Bronchial epithelial cell (primary cell): ENCODE measurements at regions not wholly inside any gene's neighbourhood (a gene's known extent, or its start where the extent isn't known, plus 50 kb on each side); places are given as distances from the start of the nearest gene placed in this dataset.

Experiments
- DNase-seq: peaks from one replicate; pipeline ENCODE4 v3.0.0-alpha.2; 2010; ENCODE audit warnings: low read depth
- FAIRE-seq: peaks from 2 replicates; lab custom pipeline; 2011; peaks lifted over from hg19 to GRCh38; lab: Jason Lieb, UNC
- H3K27me3 ChIP-seq: 2 replicates; pipeline ENCODE4 v1.5.1; 2011; ENCODE audit warnings: low read length; ENCODE audit not compliant: control insufficient read depth, insufficient read depth
- H3K36me3 ChIP-seq: 2 replicates; pipeline ENCODE4 v1.5.1; 2011; ENCODE audit warnings: low read length; ENCODE audit not compliant: control insufficient read depth, insufficient read depth
- H3K4me3 ChIP-seq: 2 replicates; pipeline ENCODE4 v1.5.1; 2011; ENCODE audit warnings: mild to moderate bottlenecking, low read depth, low read length, control low read depth
- TF ChIP-seq, protein P1 (sequence below): IDR thresholded peaks from 2 replicates; pipeline ENCODE4 v1.5.1; 2011; ENCODE audit warnings: mild to moderate bottlenecking, moderate library complexity, low read length, control low read depth, inconsistent platforms; ENCODE audit not compliant: insufficient read depth, severe bottlenecking

DNA sequence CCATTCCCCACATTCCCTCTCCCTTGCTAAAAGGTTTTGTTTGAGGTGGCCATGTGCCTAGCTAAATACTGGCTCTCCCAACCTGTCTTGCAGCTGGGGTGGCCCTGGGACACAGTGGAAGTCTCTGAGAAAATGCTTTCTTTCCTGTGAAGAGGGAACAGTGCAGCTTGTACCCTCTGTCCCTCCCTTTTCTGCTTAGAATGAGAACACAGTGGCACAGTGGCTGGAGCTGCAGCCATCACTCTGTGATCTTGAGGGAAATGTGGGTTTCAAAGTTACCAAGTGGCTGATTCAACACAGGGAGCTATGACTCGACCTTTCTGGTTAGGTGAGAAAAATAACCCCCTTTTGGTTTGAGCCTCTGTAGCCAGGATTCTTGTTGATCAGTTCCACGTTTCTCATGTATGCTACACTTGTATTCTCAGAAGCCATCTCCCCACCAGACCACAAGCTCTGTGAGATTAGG is 62.7 kb upstream of the CARD11 start:
- no peaks in the 10 kb centered on the region for H3K27me3 ChIP-seq
- FAIRE-seq (no peak), DNase-seq (no peak)
- H3K36me3 ChIP-seq = no peaks in the 10 kb centered on the region
- no peak overlapping the region for H3K4me3 ChIP-seq
- TF ChIP-seq, protein P1, sequence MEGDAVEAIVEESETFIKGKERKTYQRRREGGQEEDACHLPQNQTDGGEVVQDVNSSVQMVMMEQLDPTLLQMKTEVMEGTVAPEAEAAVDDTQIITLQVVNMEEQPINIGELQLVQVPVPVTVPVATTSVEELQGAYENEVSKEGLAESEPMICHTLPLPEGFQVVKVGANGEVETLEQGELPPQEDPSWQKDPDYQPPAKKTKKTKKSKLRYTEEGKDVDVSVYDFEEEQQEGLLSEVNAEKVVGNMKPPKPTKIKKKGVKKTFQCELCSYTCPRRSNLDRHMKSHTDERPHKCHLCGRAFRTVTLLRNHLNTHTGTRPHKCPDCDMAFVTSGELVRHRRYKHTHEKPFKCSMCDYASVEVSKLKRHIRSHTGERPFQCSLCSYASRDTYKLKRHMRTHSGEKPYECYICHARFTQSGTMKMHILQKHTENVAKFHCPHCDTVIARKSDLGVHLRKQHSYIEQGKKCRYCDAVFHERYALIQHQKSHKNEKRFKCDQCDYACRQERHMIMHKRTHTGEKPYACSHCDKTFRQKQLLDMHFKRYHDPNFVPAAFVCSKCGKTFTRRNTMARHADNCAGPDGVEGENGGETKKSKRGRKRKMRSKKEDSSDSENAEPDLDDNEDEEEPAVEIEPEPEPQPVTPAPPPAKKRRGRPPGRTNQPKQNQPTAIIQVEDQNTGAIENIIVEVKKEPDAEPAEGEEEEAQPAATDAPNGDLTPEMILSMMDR = no peak

DNA sequence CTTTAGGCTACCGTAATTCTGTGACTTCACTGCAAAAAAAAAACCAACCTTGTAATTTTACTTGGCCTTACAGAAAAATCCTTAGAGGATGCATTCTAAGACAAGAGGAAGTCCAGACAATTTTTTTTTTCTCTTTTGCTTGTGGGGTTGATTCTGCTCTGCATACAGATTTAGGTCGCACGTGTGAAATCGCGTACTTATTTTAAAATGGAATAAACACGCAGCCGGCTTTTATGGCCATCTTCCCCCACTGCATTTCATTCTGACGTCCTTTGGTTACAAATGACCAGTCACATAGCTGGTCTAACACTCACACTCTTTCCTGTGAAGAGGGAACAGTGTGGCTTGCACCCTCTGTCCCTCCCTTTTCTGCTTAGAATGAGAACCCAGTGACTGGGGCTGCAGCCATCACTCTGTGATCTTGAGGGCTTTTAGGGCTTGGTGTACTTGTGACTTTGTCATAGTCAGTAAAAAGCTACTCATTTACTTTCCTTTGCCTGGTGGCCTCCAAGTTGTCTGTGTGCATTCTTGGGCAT is 63.6 kb upstream of the CARD11 start:
- TF ChIP-seq, protein P1 = no peak
- no peak overlapping the region for H3K4me3 ChIP-seq
- H3K36me3 ChIP-seq = no peaks in the 10 kb centered on the region
- DNase-seq (no peak), FAIRE-seq (no peak)
- no peaks in the 10 kb centered on the region for H3K27me3 ChIP-seq

DNA sequence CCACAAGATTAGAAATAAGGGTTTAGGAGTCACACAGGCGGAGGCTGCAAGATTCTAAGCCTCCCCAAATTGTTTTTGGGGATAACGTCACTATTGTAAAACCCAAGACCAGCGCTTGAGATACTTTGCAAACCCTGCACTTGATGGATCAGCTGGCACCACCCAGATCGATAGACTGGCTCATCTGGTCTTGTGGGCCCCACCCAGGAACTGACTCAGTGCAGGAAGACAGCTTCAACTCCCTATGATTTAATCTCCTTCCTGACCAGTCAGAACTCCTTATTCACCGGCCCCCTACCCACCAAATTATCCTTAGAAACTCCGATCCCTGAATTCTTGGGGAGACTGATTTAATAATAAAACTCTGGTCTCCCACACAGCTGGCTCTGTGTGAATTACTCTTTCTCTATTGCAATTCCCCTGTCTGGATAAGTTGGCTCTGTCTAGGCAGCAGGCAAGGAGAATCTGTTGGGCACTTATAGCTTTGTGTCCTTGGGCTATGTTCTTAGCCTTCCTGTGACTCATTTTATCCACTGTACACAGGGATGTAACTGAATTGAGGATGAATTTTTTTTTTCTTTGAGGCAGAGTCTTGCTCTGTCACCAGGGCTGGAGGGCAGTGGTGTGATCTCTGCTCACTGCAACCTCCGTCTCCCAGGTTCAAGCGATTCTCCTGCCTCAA is 64.4 kb upstream of the CARD11 start:
- H3K36me3 ChIP-seq = no peaks in the 10 kb centered on the region
- no peak overlapping the region for H3K4me3 ChIP-seq
- FAIRE-seq (no peak), DNase-seq (peak; percentile 33)
- no peaks in the 10 kb centered on the region for H3K27me3 ChIP-seq
- TF ChIP-seq, protein P1 = no peak

DNA sequence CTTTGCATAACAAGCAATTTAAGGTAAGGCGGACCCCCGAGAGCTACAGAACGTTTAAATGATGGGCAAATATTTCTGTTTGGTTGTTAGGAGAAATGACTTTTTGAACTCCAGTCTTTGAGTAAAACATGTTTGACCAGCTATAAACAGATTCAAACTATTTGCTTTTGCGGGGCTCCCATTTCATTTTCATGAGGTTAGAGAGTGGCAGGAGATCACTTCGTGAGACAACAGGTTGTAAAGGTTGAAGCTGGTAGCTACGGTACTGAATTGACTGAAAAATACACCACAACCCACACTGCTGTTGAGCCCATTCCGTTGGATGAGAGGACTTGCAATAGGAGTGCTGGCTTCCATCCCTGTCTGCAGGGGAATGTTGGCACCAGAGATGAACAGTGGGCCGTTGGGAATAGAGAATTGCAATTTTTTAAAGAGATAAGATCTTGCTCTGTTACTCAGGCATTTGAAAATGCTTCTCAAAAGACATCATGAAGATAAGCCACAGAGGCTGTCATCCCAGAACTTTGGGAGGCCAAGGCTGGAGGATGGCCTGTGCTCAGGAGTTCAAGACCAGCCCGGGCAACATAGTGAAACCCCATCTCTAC is 65.7 kb upstream of the CARD11 start:
- FAIRE-seq (no peak), DNase-seq (no peak)
- TF ChIP-seq, protein P1 = no peak
- H3K4me3 ChIP-seq = no peak overlapping the region
- H3K27me3 ChIP-seq = no peaks in the 10 kb centered on the region
- no peaks in the 10 kb centered on the region for H3K36me3 ChIP-seq

DNA sequence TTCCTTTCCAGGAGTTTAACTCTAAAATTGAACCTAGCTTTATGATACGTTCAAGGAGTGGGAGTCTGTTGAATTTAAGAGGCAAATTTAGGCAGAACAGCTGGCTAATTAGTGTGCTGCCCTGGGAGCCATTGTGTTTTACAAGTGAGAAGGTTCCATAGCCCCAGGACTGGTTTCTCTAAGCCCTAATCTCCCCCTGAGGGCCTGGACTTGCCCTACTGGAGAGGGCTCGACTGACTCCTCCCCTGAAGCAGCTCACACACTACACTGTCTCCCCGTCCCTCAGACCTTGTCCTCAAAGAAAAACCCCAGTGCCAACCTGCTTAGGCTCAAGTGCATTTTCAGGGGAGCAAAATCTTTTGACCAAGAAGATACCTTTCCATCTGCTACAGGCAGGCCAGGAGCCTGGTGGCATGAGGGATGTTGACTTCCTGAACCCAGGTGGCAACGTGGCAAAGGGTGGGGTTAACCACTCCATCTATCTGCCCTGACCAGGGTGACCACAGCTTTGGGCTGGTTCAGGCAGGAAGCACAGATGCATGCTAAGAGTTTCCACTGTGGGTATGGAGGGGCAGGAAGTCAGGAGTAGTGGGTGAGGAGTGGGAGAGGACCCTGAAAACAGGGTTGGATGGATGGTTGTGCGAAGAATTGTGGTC is 68.9 kb upstream of the CARD11 start:
- TF ChIP-seq, protein P1 = no peak
- Histone ChIP-seq H3K36me3 (no peaks in the 10 kb centered on the region), H3K4me3 (no peak overlapping the region), H3K27me3 (no peaks in the 10 kb centered on the region)
- DNase-seq = no peak
- FAIRE-seq = no peak
